Astrocyte (in vitro differentiated cells and primary cell): ENCODE measurements at regions not wholly inside any gene's neighbourhood (a gene's known extent, or its start where the extent isn't known, plus 50 kb on each side); places are given as distances from the start of the nearest gene placed in this dataset.

ENCODE experiments used
- DNase-seq: peaks from one replicate; pipeline ENCODE4 v3.0.0-alpha.2; 2010; ENCODE audit warnings: low read depth
- FAIRE-seq: peaks from 2 replicates; lab custom pipeline; 2011; peaks lifted over from hg19 to GRCh38; lab: Jason Lieb, UNC
- H2AFZ ChIP-seq: 2 replicates; pipeline ENCODE4 v1.6.0; 2012; ENCODE audit warnings: low read depth, low read length, inconsistent platforms
- H3K27ac ChIP-seq: 2 replicates; pipeline ENCODE4 v1.5.1; 2011; ENCODE audit warnings: low read depth, low read length, inconsistent platforms
- H3K27me3 ChIP-seq: 2 replicates; pipeline ENCODE4 v1.6.0; 2011; ENCODE audit warnings: low read length, inconsistent platforms; ENCODE audit not compliant: insufficient read depth
- H3K36me3 ChIP-seq: 2 replicates; pipeline ENCODE4 v1.5.1; 2011; ENCODE audit warnings: low read length, inconsistent platforms; ENCODE audit not compliant: insufficient read depth
- H3K4me1 ChIP-seq: 2 replicates; pipeline ENCODE4 v1.5.1; 2011; ENCODE audit warnings: low read length, inconsistent platforms; ENCODE audit not compliant: insufficient read depth
- H3K4me2 ChIP-seq: 2 replicates; pipeline ENCODE4 v1.6.0; 2012; ENCODE audit warnings: low read length, inconsistent platforms
- H3K4me3 ChIP-seq: 2 replicates; pipeline ENCODE4 v1.5.1; 2011; ENCODE audit warnings: low read depth, mild to moderate bottlenecking, low read length, inconsistent platforms; ENCODE audit not compliant: insufficient read depth
- H3K79me2 ChIP-seq: 2 replicates; pipeline ENCODE4 v1.6.0; 2012; ENCODE audit warnings: mild to moderate bottlenecking, low read length, inconsistent platforms; ENCODE audit not compliant: insufficient read depth
- H3K9ac ChIP-seq: 2 replicates; pipeline ENCODE4 v1.6.0; 2012; ENCODE audit warnings: mild to moderate bottlenecking, low read length, inconsistent platforms
- H3K9me3 ChIP-seq: 2 replicates; pipeline ENCODE4 v1.5.1; 2012; ENCODE audit warnings: low read depth, mild to moderate bottlenecking, low read length, inconsistent platforms; ENCODE audit not compliant: insufficient read depth
- H4K20me1 ChIP-seq: 2 replicates; pipeline ENCODE4 v1.6.0; 2012; ENCODE audit warnings: low read length, inconsistent platforms; ENCODE audit not compliant: insufficient read depth
- H3K27ac Mint-ChIP-seq: one replicate; pipeline ENCODE4 v1.8.0; 2021; ENCODE audit warnings: mild to moderate bottlenecking, mixed read lengths; ENCODE audit not compliant: unreplicated experiment
- H3K27me3 Mint-ChIP-seq: one replicate; pipeline ENCODE4 v1.8.0; 2021; ENCODE audit warnings: low read depth, mixed read lengths; ENCODE audit not compliant: unreplicated experiment
- H3K36me3 Mint-ChIP-seq: one replicate; pipeline ENCODE4 v1.8.0; 2021; ENCODE audit warnings: low read depth, mixed read lengths; ENCODE audit not compliant: unreplicated experiment
- H3K4me1 Mint-ChIP-seq: one replicate; pipeline ENCODE4 v1.8.0; 2021; ENCODE audit warnings: low read depth, mixed read lengths; ENCODE audit not compliant: unreplicated experiment
- H3K4me3 Mint-ChIP-seq: one replicate; pipeline ENCODE4 v1.8.0; 2021; ENCODE audit warnings: mild to moderate bottlenecking, moderate library complexity, mixed read lengths; ENCODE audit not compliant: unreplicated experiment
- H3K9me3 Mint-ChIP-seq: one replicate; pipeline ENCODE4 v1.8.0; 2021; ENCODE audit warnings: mild to moderate bottlenecking, mixed read lengths; ENCODE audit not compliant: unreplicated experiment
- EZH2 ChIP-seq: IDR thresholded peaks from 2 replicates; pipeline ENCODE4 v1.6.1; 2012; ENCODE audit warnings: mild to moderate bottlenecking, low read length, inconsistent platforms; ENCODE audit not compliant: insufficient read depth
- TF ChIP-seq, protein P1 (sequence below): IDR thresholded peaks from 2 replicates; pipeline ENCODE4 v1.5.1; 2011; ENCODE audit warnings: low read depth, mild to moderate bottlenecking, inconsistent platforms, low read length, moderate library complexity; ENCODE audit not compliant: insufficient read depth

DNA sequence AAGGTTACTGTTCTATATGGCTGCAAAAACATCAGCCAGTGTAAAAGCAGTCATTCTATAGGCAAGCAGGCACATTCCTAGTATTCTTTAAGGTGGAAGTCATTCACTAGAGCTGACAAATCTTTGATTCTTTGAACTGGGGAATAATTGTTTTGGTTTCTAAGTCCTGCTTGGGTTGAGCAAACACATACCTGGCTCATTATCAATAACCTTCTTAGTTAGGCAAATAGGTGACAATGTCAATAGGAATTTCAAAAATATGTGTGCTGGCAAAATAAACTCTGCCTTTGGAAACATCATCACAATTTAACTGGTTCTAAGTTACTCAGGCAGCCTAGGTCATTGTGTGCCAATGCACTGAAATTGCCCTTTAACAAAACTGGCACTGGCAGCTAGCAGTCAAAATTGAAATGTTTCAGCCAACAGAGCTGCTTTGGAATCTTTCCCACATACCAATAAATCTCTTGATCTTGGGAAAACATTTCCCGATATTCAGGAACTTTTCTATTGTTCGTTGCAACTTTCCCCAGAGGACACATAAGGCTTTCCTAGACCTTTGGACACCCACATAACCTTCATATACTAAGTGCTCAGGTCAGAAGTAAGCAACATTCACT lies 402.0 kb upstream of the MMADHC start:
- Histone ChIP-seq H3K4me1 (peaks cover 23% of the 10 kb centered on the region), H3K9me3 (no peaks in the 10 kb centered on the region), H2AFZ (no peak overlapping the region), H3K9ac (no peak overlapping the region), H4K20me1 (no peaks in the 10 kb centered on the region), H3K27ac (no peak overlapping the region), H3K4me3 (no peak overlapping the region), H3K27me3 (no peaks in the 10 kb centered on the region), H3K4me2 (peak overlapping the region; percentile 44), H3K36me3 (no peaks in the 10 kb centered on the region), H3K79me2 (no peaks in the 10 kb centered on the region)
- Mint-ChIP-seq H3K4me1 (peaks cover 25% of the 10 kb centered on the region), H3K9me3 (no peaks in the 10 kb centered on the region), H3K27ac (no peak overlapping the region), H3K36me3 (no peaks in the 10 kb centered on the region), H3K27me3 (no peaks in the 10 kb centered on the region), H3K4me3 (no peak overlapping the region)
- peak; percentile 69 for DNase-seq
- TF ChIP-seq EZH2: no peak
- TF ChIP-seq, protein P1, sequence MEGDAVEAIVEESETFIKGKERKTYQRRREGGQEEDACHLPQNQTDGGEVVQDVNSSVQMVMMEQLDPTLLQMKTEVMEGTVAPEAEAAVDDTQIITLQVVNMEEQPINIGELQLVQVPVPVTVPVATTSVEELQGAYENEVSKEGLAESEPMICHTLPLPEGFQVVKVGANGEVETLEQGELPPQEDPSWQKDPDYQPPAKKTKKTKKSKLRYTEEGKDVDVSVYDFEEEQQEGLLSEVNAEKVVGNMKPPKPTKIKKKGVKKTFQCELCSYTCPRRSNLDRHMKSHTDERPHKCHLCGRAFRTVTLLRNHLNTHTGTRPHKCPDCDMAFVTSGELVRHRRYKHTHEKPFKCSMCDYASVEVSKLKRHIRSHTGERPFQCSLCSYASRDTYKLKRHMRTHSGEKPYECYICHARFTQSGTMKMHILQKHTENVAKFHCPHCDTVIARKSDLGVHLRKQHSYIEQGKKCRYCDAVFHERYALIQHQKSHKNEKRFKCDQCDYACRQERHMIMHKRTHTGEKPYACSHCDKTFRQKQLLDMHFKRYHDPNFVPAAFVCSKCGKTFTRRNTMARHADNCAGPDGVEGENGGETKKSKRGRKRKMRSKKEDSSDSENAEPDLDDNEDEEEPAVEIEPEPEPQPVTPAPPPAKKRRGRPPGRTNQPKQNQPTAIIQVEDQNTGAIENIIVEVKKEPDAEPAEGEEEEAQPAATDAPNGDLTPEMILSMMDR: no peak
- FAIRE-seq: peak; percentile 62

DNA sequence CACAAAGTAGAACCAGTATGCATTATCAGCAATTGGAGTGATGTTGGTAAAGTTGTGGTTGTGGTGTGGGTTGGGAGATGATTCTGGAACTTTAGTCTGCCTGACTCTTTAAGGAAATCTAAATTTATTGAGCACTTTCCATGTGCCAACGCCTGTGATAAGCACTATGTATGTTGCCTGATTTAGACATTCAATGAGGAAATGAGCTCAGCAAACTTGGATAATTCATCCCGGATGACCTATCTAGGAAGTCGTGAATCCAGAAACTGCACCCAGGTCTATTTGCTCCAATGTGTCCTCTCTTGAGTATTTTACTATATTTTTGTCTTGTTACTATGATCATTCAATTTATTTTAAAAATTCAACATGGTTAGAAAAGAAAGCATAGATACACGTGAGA lies 400.8 kb upstream of the MMADHC start:
- H3K4me1 ChIP-seq: peaks cover 20% of the 10 kb centered on the region
- Mint-ChIP-seq H3K36me3 (no peaks in the 10 kb centered on the region), H3K4me3 (no peak overlapping the region), H3K9me3 (no peaks in the 10 kb centered on the region), H3K4me1 (peaks cover 18% of the 10 kb centered on the region), H3K27me3 (no peaks in the 10 kb centered on the region), H3K27ac (no peak overlapping the region)
- H4K20me1 ChIP-seq: no peaks in the 10 kb centered on the region
- H3K36me3 ChIP-seq: no peaks in the 10 kb centered on the region
- H3K4me3 ChIP-seq: no peak overlapping the region
- H3K9ac ChIP-seq: no peak overlapping the region
- H3K79me2 ChIP-seq: no peaks in the 10 kb centered on the region
- FAIRE-seq (no peak), DNase-seq (no peak)
- H2AFZ ChIP-seq: no peak overlapping the region
- no peaks in the 10 kb centered on the region for H3K27me3 ChIP-seq
- H3K9me3 ChIP-seq: no peaks in the 10 kb centered on the region
- H3K27ac ChIP-seq: no peak overlapping the region
- TF ChIP-seq EZH2: no peak
- TF ChIP-seq, protein P1: no peak
- H3K4me2 ChIP-seq: no peak overlapping the region

DNA sequence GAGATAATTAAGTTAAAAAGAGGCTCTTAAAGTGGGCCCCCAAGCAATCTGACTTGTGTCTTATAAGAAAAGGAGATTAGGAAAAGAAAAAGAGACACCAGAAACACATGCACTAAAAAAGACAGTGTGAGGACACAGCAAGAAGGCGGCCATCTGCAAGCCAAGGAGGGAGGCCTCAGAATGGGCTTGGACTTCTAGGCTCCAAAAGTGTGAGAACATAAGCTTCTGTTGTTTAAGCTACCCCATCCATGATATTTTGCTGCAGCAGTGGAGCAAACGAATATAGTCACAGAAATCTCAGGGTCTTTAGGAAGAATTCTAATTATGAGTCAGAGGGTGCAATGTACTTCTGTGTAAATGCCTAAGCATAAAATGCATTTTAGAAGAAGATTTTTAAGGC lies 399.3 kb upstream of the MMADHC start:
- Histone ChIP-seq H3K36me3 (no peaks in the 10 kb centered on the region), H3K27me3 (no peaks in the 10 kb centered on the region), H3K27ac (no peak overlapping the region), H3K4me3 (no peak overlapping the region), H3K4me1 (peaks cover 18% of the 10 kb centered on the region), H3K9me3 (no peaks in the 10 kb centered on the region), H4K20me1 (no peaks in the 10 kb centered on the region), H2AFZ (no peak overlapping the region), H3K79me2 (no peaks in the 10 kb centered on the region), H3K4me2 (no peak overlapping the region), H3K9ac (no peak overlapping the region)
- Mint-ChIP-seq H3K9me3 (no peaks in the 10 kb centered on the region), H3K27me3 (no peaks in the 10 kb centered on the region), H3K27ac (no peak overlapping the region), H3K4me1 (peaks cover 18% of the 10 kb centered on the region), H3K4me3 (no peak overlapping the region), H3K36me3 (no peaks in the 10 kb centered on the region)
- FAIRE-seq (no peak), DNase-seq (no peak)
- no peak for TF ChIP-seq EZH2
- TF ChIP-seq, protein P1: no peak
